ENCODE measurements at regions not wholly inside any gene's neighbourhood (a gene's known extent, or its start where the extent isn't known, plus 50 kb on each side); places are given as distances from the start of the nearest gene placed in this dataset.
A peak's percentile ranks its signal among the peaks of the same experiment; 100 is the strongest.

GRCh38 chr20:50379991-50380696 is 130.0 kb upstream of the PTPN1 start:
- no peak for DNase-seq

GRCh38 chr20:50380697-50381040 is 129.5 kb upstream of the PTPN1 start:
- DNase-seq, result peak; percentile 59

DNA sequence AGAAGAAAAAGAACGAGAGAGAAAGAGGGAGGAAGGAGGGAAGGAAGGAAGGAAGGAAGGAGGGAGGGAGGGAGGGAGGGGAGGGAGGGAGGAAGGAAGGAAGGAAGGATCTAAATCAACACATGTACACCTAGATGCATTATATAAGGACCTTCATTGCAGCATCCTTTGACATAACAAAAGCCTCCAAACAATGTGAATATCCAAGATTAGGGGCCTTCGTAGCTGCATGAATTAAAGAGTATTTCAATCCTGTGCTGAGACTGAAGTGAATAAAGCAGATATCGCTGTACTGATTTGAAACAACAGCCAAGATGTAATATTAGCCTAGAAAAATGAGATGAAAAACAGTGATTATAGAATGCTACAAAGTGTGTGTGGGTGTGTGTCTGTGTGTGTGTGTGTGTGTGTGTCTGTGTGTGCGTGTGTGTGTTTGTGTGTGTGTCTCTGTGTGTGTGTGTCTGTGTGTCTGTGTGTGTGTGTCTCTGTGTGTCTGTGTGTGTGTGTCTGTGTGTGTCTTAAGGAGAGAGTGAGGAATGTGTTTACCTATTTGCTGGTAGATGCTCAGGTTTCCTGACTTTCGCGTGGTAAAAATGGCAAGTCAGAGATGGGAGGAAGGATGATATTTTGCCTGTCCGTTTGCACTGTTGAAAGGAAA is 129.0 kb upstream of the PTPN1 start:
- no peak for DNase-seq

DNA sequence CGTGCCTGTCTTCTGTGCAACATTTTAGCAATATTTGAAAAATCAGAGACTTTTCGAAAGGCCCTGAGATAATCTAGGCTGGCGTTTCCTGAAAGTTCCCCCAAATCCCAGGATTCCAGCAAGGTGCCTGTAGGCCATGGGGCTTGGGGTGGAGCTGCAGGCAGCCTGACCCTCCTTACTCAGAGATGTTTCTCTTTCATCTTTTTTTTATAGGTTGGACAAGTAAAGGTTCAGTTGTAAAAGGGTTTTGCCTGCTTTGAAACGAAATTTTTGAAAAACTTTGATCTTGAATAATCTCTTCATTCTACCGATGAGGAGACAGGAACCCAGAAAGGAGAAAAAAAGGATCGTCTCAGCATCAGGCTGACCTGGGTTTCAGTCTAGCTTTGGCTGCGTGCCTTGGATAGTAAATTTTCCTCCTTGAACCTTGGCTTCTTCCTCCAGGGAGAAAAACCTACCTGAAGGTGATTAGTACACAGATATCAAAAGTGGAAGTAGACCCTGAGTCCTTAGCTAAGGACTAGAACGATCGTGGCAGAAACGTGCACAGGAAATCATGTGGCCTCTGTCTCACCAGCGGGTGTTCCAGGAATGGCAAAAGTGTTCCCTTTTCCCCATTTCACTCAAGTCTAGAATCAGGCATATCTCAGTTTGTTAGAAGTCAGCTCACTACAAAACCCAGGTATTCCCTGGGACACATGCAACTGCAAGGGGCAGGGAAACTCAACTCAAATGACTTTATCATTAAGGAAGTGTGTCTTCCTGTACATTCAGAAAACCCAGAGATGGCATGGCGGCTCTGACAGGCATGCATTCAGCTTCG is 128.2 kb upstream of the PTPN1 start:
- no peak for DNase-seq

GRCh38 chr20:50385733-50386640 is 124.2 kb upstream of the PTPN1 start:
- no peak for DNase-seq

DNA sequence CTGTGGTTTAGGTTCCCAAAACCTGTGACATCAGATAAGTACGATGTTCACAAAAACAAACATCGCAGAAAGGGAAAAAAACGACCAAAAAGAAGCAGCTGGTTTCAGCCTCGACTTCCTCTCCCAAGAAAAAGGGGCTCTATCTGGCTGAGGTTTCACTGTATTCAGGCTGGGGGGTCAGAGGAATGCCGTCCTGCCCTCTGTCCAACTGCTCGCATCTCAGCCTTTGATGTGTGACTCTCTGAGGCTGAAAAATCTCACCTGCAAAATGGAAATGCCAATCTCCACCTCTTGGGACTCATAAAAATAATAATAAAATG is 123.6 kb upstream of the PTPN1 start:
- no peak for DNase-seq

DNA sequence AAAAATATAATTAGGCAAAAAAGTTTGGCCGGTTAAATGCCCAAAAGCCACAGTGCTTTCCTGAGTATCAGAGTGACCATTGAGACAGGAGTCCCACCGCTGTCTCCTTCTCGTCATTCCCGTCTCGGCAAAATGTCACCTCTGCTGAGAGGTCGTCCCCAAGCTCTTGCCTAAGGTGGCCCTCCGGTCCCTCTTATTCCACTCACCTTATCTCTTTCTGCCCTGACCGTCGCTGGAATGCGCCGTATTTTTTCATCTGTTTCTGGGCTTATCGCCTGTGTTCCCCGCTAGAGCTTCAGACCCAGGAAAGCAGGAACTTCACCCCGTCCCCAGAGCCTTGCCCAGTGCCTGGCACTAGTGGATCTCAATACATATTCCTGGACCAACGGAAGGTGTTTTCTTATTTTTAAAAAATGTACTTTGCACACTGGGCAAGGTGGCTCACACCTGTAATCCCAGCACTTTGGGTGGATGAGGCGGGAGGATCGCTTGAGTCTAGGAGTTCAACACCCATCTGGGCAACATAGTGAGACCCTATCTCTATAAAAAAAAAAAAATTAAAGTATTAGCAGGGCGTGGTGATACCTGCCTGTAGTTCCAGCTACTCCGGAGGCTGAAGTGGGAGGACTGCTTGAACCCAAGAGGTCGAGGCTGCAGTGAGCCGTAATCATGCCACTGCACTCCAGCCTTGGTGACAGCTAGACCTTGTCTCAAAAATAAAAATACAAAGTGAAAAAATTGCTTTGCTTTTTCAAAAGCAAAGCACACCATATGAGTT is 122.8 kb upstream of the PTPN1 start:
- no peak for DNase-seq

DNA sequence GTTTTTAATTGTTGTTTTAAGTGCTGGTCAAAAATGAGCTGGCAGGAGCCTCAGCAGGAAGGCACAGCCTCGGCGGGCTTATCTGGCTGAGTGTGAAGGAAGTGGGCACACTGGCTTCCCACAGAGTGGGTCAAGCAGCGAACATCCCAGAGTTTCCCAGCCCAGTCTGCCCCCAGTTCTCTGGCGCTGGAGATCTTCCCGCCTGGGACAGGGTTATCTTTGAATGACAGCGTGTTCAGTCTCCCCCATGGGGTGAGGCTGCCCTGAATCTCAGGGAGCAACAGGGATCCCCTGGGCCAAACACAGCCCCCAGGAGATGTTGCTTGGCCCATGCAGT is 122.2 kb upstream of the PTPN1 start:
- DNase-seq, result no peak

DNA sequence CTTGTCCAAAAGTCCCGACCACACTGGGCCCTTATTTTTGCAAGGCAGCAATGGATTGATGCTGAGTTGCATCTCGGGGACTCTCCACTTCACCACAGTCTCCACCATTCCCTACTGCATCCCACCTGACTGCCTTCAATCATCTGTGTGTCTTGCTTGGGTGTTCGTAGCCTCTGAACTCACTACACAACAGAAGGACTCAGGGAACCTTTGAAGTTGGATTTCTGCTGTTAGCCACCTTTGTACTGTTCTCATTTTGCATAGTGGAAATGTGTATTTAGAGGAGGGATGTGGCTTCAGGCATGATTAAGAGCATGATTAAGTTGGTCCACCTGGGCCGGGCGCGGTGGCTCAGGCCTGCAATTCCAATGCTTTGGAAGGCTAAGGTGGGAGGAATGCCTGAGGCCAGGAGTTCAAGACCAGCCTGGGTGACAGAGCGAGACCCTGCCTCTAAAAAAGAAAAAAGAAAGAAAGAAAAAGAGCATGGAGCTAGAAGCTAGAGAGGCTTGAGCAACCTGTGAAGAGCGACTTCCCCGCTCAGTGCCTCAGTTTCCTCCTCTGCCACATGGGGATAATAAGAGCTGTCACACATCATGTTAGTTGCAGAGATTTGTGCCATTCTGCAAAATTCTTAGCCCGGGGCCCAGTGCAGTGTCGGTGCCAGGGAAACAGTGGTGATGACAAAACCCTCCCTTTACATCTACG is 121.3 kb upstream of the PTPN1 start:
- DNase-seq, result no peak

DNA sequence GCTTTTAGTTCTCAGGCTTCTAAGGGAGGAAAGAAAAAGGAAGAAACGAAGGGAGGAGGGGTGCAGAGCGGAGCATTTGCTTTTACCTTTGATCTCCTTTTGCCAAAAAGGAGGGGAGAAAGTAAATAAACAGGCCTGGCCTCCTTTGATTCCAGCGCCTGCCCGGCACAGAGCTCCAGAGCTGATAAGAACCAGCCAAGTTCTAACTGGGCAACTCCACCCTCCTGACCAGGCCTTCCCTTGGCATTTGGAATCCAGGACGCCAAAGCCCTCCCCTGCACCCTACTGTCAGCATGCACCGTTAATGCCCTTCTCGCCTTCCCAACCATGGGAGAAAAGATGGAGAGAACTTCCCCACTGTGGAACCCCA is 120.8 kb upstream of the PTPN1 start:
- no peak for DNase-seq

- no peak for DNase-seq
These were observed 120.1 kb upstream of the PTPN1 start for GRCh38 chr20:50389808-50390684.

- DNase-seq, result no peak
These were observed 119.3 kb upstream of the PTPN1 start for GRCh38 chr20:50390685-50391443.

- DNase-seq, result no peak
These were observed 118.6 kb upstream of the PTPN1 start for GRCh38 chr20:50391444-50392137.

- DNase-seq, result no peak
These were observed 117.9 kb upstream of the PTPN1 start for GRCh38 chr20:50392138-50392866.

- DNase-seq, result no peak
These were observed 116.9 kb upstream of the PTPN1 start for GRCh38 chr20:50393242-50393641.

- DNase-seq, result no peak
These were observed 116.1 kb upstream of the PTPN1 start for GRCh38 chr20:50393990-50394561.

- no peak for DNase-seq
These were observed 115.6 kb upstream of the PTPN1 start for GRCh38 chr20:50394569-50394968.

GRCh38 chr20:50395251-50395729 is 114.9 kb upstream of the PTPN1 start:
- no peak for DNase-seq

Data from amniotic stem cell (primary cell).